Calu3 (cell line): ENCODE measurements at regions not wholly inside any gene's neighbourhood (a gene's known extent, or its start where the extent isn't known, plus 50 kb on each side); places are given as distances from the start of the nearest gene placed in this dataset.

Experiments
- BruUV-seq: library from RNA; stranded (reverse); fragments of 400-500 nt; replicated peaks from 2 replicates; lab custom pipeline; 2021; lab: Mats Ljungman, UMichigan
- CTCF ChIA-PET: fragments of 300-600 bp; sonication (Branson Sonifier 250); formaldehyde crosslinking; loops from one replicate; lab custom pipeline; 2022; ENCODE audit warnings: antibody characterized with exemption; lab: Charles Lee
- DNase-seq: peaks from one replicate; pipeline ENCODE4 v3.0.0; 2022
- H3K27ac Mint-ChIP-seq: one replicate; pipeline ENCODE4 v1.8.0; 2022; ENCODE audit warnings: mixed read lengths; ENCODE audit not compliant: unreplicated experiment
- H3K27me3 Mint-ChIP-seq: one replicate; pipeline ENCODE4 v1.8.0; 2022; ENCODE audit warnings: mixed read lengths; ENCODE audit not compliant: unreplicated experiment
- H3K36me3 Mint-ChIP-seq: one replicate; pipeline ENCODE4 v1.8.0; 2022; ENCODE audit warnings: mild to moderate bottlenecking, moderate library complexity, mixed read lengths; ENCODE audit not compliant: insufficient read depth, unreplicated experiment
- H3K4me1 Mint-ChIP-seq: one replicate; pipeline ENCODE4 v1.8.0; 2022; ENCODE audit warnings: mild to moderate bottlenecking, low read depth, mixed read lengths; ENCODE audit not compliant: unreplicated experiment
- H3K4me3 Mint-ChIP-seq: one replicate; pipeline ENCODE4 v1.8.0; 2022; ENCODE audit warnings: mild to moderate bottlenecking, low read depth, moderate library complexity, mixed read lengths; ENCODE audit not compliant: unreplicated experiment
- H3K9me3 Mint-ChIP-seq: one replicate; pipeline ENCODE4 v1.8.0; 2022; ENCODE audit warnings: low read depth, mixed read lengths; ENCODE audit not compliant: unreplicated experiment
- intact Hi-C: fragments of 100-400 bp; cut with micrococcal nuclease; formaldehyde crosslinking; loops from one replicate; pipeline ENCODE4 v1.10.0; 2022; ENCODE audit not compliant: unreplicated experiment
- TF ChIP-seq, protein P1 (sequence below): fragments of 200-600 bp; IDR thresholded peaks from one replicate; pipeline ENCODE4 v1.8.0; 2022; ENCODE audit warnings: antibody characterized with exemption; ENCODE audit not compliant: unreplicated experiment

DNA sequence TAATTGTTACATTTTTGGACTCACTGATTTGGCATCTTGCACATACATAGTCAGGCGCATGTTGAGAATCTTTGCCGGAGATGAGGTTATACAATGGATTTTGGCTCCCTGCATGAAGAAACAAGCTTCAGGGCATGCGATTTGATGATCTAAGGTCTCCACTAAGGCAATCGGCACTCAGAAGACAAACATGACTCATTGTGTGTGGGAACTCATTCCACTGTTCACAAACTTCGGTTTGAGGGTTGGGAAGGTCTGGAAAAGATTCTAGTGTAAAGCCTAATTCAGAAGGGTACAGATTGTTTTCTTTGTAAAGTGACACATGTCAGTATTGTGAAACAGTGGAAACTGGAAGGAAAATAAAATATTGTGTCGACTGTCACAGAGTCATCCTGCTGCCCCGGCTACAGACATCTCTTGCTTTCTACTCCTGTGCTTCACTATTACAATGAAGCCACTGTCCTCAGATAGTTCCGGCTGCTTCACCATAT, 192.6 kb upstream of the HMGA2 start:
- no peaks in the 10 kb centered on the region for H3K27me3 Mint-ChIP-seq
- peaks cover 67% of the 10 kb centered on the region for H3K4me1 Mint-ChIP-seq
- DNase-seq: peak; percentile 72
- TF ChIP-seq, protein P1, sequence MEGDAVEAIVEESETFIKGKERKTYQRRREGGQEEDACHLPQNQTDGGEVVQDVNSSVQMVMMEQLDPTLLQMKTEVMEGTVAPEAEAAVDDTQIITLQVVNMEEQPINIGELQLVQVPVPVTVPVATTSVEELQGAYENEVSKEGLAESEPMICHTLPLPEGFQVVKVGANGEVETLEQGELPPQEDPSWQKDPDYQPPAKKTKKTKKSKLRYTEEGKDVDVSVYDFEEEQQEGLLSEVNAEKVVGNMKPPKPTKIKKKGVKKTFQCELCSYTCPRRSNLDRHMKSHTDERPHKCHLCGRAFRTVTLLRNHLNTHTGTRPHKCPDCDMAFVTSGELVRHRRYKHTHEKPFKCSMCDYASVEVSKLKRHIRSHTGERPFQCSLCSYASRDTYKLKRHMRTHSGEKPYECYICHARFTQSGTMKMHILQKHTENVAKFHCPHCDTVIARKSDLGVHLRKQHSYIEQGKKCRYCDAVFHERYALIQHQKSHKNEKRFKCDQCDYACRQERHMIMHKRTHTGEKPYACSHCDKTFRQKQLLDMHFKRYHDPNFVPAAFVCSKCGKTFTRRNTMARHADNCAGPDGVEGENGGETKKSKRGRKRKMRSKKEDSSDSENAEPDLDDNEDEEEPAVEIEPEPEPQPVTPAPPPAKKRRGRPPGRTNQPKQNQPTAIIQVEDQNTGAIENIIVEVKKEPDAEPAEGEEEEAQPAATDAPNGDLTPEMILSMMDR: no peak
- peaks cover 20% of the 10 kb centered on the region for H3K36me3 Mint-ChIP-seq
- CTCF ChIA-PET: interaction anchor here (1.0 to 1.6 kb wide), 5 partner anchors 16 to 29 kb away, joined by 3 to 11 read pairs (median 4); no protein-coding TSS in a partner anchor
- H3K27ac Mint-ChIP-seq: peak overlapping the region; percentile 90
- intact Hi-C loops: loop anchor here (2.0 kb wide), 1 partner anchor 29 kb away; no protein-coding TSS in a partner anchor
- BruUV-seq: no TSS peak
- peak overlapping the region; percentile 31 for H3K4me3 Mint-ChIP-seq
- peaks cover 3% of the 10 kb centered on the region for H3K9me3 Mint-ChIP-seq

DNA sequence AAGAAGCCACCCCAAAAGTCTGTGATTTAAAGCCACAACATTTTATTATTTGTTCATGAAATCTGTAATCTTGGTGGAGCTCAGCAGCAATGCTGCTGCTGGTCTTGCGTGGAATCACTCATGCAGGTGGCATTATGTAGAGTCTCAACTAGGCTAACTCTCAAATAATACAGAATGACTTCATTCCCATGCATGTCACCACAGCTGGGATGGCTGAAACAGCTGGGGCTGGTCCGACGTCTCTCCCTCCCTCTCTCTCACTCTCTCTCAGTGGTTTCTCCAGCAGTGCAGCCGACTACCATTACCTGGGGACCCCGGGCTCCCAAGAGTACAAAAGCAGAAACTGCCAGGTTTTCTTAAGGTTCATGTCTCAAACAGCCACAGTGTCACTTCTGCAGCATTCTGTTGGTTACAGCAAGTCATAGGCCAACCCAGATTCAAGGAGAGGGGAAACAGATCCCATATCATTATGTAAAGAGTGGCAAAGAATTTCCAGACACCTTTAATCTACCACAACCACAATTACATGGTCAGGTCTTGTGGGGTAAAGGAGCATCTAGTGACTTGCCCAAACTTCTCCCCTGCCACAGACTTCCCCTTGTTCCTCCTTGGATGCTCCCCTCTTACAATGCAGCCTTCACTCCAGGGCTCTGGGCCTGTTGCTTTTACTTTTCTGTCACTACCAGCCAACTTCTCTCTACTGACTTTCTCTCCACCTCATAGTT, 192.0 kb upstream of the HMGA2 start:
- Mint-ChIP-seq H3K27ac (peak overlapping the region; percentile 90), H3K4me1 (peaks cover 67% of the 10 kb centered on the region), H3K4me3 (peak overlapping the region; percentile 31), H3K27me3 (no peaks in the 10 kb centered on the region), H3K36me3 (peaks cover 20% of the 10 kb centered on the region), H3K9me3 (peaks cover 3% of the 10 kb centered on the region)
- TF ChIP-seq, protein P1: no peak
- BruUV-seq: TSS peak; percentile 41
- CTCF ChIA-PET: interaction anchor here (1.0 to 1.6 kb wide), 4 partner anchors 18 to 30 kb away, joined by 3 to 11 read pairs (median 5); no protein-coding TSS in a partner anchor
- intact Hi-C loops: no loop called here
- DNase-seq: no peak

DNA sequence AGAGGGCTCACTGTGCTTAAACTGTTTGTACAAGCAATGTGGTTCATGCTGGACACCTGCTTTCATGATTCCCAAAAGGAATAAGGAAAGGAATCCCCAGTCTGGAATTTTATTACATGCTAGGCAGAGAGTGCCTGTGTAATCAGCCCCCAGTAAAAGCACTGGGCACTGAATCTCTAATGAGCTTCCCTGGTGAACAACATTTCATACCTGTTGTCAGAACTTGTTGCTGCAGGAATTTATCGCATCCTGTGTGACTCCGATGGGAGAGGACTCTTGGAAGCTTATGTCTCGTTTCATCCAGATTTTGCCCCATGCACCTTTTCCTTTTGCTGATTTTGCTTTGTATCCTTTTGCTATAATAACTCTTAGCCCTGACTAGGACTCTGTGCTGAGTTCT, 190.2 kb upstream of the HMGA2 start:
- no peak overlapping the region for H3K4me3 Mint-ChIP-seq
- CTCF ChIA-PET: interaction anchor here (1.5 to 2.0 kb wide), 2 partner anchors 14 to 31 kb away, joined by 4 to 12 read pairs; no protein-coding TSS in a partner anchor
- no peaks in the 10 kb centered on the region for H3K27me3 Mint-ChIP-seq
- H3K9me3 Mint-ChIP-seq: peaks cover 2% of the 10 kb centered on the region
- no peak for DNase-seq
- TF ChIP-seq, protein P1: no peak
- intact Hi-C loops: loop anchor here (2.0 kb wide), 1 partner anchor 15 kb away; no protein-coding TSS in a partner anchor
- BruUV-seq: TSS peak; percentile 53
- peaks cover 20% of the 10 kb centered on the region for H3K36me3 Mint-ChIP-seq
- peaks cover 64% of the 10 kb centered on the region for H3K4me1 Mint-ChIP-seq
- peak overlapping the region; percentile 82 for H3K27ac Mint-ChIP-seq

DNA sequence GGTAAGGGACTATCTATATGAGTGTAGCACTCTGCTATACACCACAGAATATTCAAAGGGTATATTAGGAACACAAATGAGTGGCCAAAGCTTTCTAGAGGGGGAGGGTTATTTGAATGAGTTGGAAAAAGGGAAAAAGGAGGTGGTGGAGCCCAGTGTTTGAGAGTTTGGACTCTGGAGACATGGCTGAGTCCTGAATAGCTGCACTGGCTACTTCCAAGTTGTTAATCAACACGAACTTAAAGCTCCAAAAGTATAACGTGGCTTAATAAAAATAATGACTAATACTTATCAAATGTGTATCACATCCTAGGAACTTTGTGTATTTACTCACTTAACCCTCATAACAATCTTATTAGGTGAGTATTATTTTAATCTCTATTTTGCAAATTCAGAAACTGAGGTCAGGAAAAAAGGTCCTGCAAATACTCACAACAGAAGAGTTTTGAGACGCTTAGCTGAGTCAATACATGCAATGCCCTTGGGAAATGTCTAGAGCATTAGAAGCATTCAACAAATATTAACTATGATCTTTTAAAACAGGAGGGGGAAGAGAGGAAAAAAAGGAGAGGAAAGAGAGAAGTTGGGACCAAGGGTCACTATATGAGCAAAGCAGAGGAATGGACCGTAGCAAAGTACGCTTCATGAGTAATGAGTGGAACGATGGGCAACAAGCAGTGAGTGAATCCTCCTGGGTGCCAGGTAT, 189.5 kb upstream of the HMGA2 start:
- Mint-ChIP-seq H3K4me3 (peak overlapping the region; percentile 14), H3K9me3 (no peaks in the 10 kb centered on the region), H3K4me1 (peaks cover 57% of the 10 kb centered on the region), H3K27ac (peak overlapping the region; percentile 82), H3K27me3 (no peaks in the 10 kb centered on the region), H3K36me3 (peaks cover 20% of the 10 kb centered on the region)
- peak; percentile 25 for DNase-seq
- BruUV-seq: no TSS peak
- TF ChIP-seq, protein P1: no peak
- CTCF ChIA-PET: interaction anchor here (0.8 to 2.0 kb wide), 4 partner anchors 11 to 32 kb away, joined by 3 to 12 read pairs (median 4); no protein-coding TSS in a partner anchor
- intact Hi-C loops: loop anchor here (2.0 kb wide), 1 partner anchor 14 kb away; no protein-coding TSS in a partner anchor
